ENCODE measurements at regions not wholly inside any gene's neighbourhood (a gene's known extent, or its start where the extent isn't known, plus 50 kb on each side); places are given as distances from the start of the nearest gene placed in this dataset.
"Not testable (repeated sequence)": the region's sequence is repeated elsewhere in the genome, so short reads cannot be mapped to it uniquely, and the experiment has no call there.

- DNase-seq, result no peak
Measured at GRCh38 chr20:51184289-51184688, 161.4 kb upstream of the KCNG1 start.

- no peak for DNase-seq
Measured at GRCh38 chr20:51183451-51183850, 160.5 kb upstream of the KCNG1 start.

- DNase-seq, result no peak
Measured at GRCh38 chr20:51182571-51182970, 159.7 kb upstream of the KCNG1 start.

- no peak for DNase-seq
Measured at GRCh38 chr20:51178153-51178552, 155.2 kb upstream of the KCNG1 start.

- DNase-seq, result no peak
Measured at GRCh38 chr20:51176876-51177275, 154.0 kb upstream of the KCNG1 start.

- no peak for DNase-seq
Measured at GRCh38 chr20:51176446-51176845, 153.5 kb upstream of the KCNG1 start.

GRCh38 chr20:51175724-51176123, 152.8 kb upstream of the KCNG1 start:
- DNase-seq, result no peak

- no peak for DNase-seq
Measured at GRCh38 chr20:51175156-51175555, 152.2 kb upstream of the KCNG1 start.

- DNase-seq, result no peak
Measured at GRCh38 chr20:51174536-51174935, 151.6 kb upstream of the KCNG1 start.

GRCh38 chr20:51172558-51173428, 149.9 kb upstream of the KCNG1 start:
- no peak for DNase-seq

- no peak for DNase-seq
Measured at GRCh38 chr20:51171141-51171540, 148.2 kb upstream of the KCNG1 start.

GRCh38 chr20:51169813-51170212, 146.9 kb upstream of the KCNG1 start:
- DNase-seq, result no peak

- DNase-seq, result not testable (repeated sequence)
Measured at GRCh38 chr20:51167911-51168310, 145.0 kb upstream of the KCNG1 start.

GRCh38 chr20:51166489-51166888, 143.6 kb upstream of the KCNG1 start:
- no peak for DNase-seq

- no peak for DNase-seq
Measured at GRCh38 chr20:51165131-51165530, 142.2 kb upstream of the KCNG1 start.

- DNase-seq, result no peak
Measured at GRCh38 chr20:51164731-51165130, 141.8 kb upstream of the KCNG1 start.

GRCh38 chr20:51163996-51164600, 141.2 kb upstream of the KCNG1 start:
- no peak for DNase-seq

- DNase-seq, result no peak
Measured at GRCh38 chr20:51162015-51162414, 139.1 kb upstream of the KCNG1 start.

- DNase-seq, result no peak
Measured at GRCh38 chr20:51160821-51161220, 137.9 kb upstream of the KCNG1 start.

GRCh38 chr20:51159981-51160380, 137.1 kb upstream of the KCNG1 start:
- DNase-seq, result no peak

GRCh38 chr20:51159303-51159702, 136.4 kb upstream of the KCNG1 start:
- DNase-seq, result no peak

GRCh38 chr20:51158226-51158625, 135.3 kb upstream of the KCNG1 start:
- no peak for DNase-seq

GRCh38 chr20:51156041-51156982, 133.4 kb upstream of the KCNG1 start:
- DNase-seq, result no peak
